ENCODE measurements at regions not wholly inside any gene's neighbourhood (a gene's known extent, or its start where the extent isn't known, plus 50 kb on each side); places are given as distances from the start of the nearest gene placed in this dataset.

GRCh38 chr5:57911438-57911837 lies 428.8 kb upstream of the ACTBL2 start:
- H2AFZ ChIP-seq: no peak overlapping the region
- no peaks in the 10 kb centered on the region for H3K9me2 ChIP-seq (replicated peaks; ENCODE audit: insufficient read depth)
- 69% methylated on average over 2 of the region's 2 CpGs for WGBS (ENCODE audit: low lambda C conversion rate, missing lambda C conversion rate)
- H3K4me3 ChIP-seq: no peak overlapping the region
- TF ChIP-seq EZH2phosphoT487 (IDR thresholded peaks at IDR 0.05; ENCODE audit: low read depth, severe bottlenecking, unreplicated experiment) (no peak), EZH2 (IDR thresholded peaks at IDR 0.05; ENCODE audit: borderline replicate concordance) (no peak), CTCF (IDR thresholded peaks at IDR 0.05; ENCODE audit: poor library complexity) (no peak)
- no peak for DNase-seq (ENCODE audit: low spot score)
- no peaks in the 10 kb centered on the region for H3K27me3 ChIP-seq
- no peaks in the 10 kb centered on the region for H3K36me3 ChIP-seq (replicated peaks; ENCODE audit: insufficient read depth, low read depth)
- H3K9me3 ChIP-seq (ENCODE audit: low read depth): no peaks in the 10 kb centered on the region
- no peak overlapping the region for H3K4me2 ChIP-seq
- H3K79me2 ChIP-seq: no peaks in the 10 kb centered on the region
- no peaks in the 10 kb centered on the region for H4K20me1 ChIP-seq (ENCODE audit: insufficient read depth, poor library complexity, severe bottlenecking)
- no peaks in the 10 kb centered on the region for H3K4me1 ChIP-seq (ENCODE audit: insufficient read depth)
- H3K27ac ChIP-seq: no peak overlapping the region

- Histone ChIP-seq H2AFZ (no peak overlapping the region), H4K20me1 (ENCODE audit: insufficient read depth, poor library complexity, severe bottlenecking) (no peaks in the 10 kb centered on the region)
- TF ChIP-seq EZH2phosphoT487 (IDR thresholded peaks at IDR 0.05; ENCODE audit: low read depth, severe bottlenecking, unreplicated experiment) (no peak), EZH2 (IDR thresholded peaks at IDR 0.05; ENCODE audit: borderline replicate concordance) (no peak), CTCF (IDR thresholded peaks at IDR 0.05; ENCODE audit: poor library complexity) (no peak)
These were observed 424.1 kb upstream of the ACTBL2 start for GRCh38 chr5:57906671-57907070.

GRCh38 chr5:57903458-57903857 lies 420.8 kb upstream of the ACTBL2 start:
- no peaks in the 10 kb centered on the region for H3K4me1 ChIP-seq (ENCODE audit: insufficient read depth)
- H3K4me2 ChIP-seq: no peak overlapping the region
- no peak overlapping the region for H2AFZ ChIP-seq
- no peak for DNase-seq (ENCODE audit: low spot score)
- no peaks in the 10 kb centered on the region for H3K79me2 ChIP-seq
- H4K20me1 ChIP-seq (ENCODE audit: insufficient read depth, poor library complexity, severe bottlenecking): no peaks in the 10 kb centered on the region
- H3K9me3 ChIP-seq (ENCODE audit: low read depth): no peaks in the 10 kb centered on the region
- no peak overlapping the region for H3K4me3 ChIP-seq
- H3K27me3 ChIP-seq: no peaks in the 10 kb centered on the region
- no peaks in the 10 kb centered on the region for H3K9me2 ChIP-seq (replicated peaks; ENCODE audit: insufficient read depth)
- TF ChIP-seq CTCF (IDR thresholded peaks at IDR 0.05; ENCODE audit: poor library complexity): no peak
- no peak for TF ChIP-seq EZH2phosphoT487 (IDR thresholded peaks at IDR 0.05; ENCODE audit: low read depth, severe bottlenecking, unreplicated experiment)
- no peak for TF ChIP-seq EZH2 (IDR thresholded peaks at IDR 0.05; ENCODE audit: borderline replicate concordance)
- no peaks in the 10 kb centered on the region for H3K36me3 ChIP-seq (replicated peaks; ENCODE audit: insufficient read depth, low read depth)
- H3K27ac ChIP-seq: no peak overlapping the region

More at GRCh38 chr5:57906671-57907070, 424.1 kb upstream of the ACTBL2 start:
- WGBS (ENCODE audit: low lambda C conversion rate, missing lambda C conversion rate): 93% methylated on average over 6 of the region's 6 CpGs
- no peaks in the 10 kb centered on the region for H3K4me1 ChIP-seq (ENCODE audit: insufficient read depth)
- no peak overlapping the region for H3K27ac ChIP-seq
- H3K79me2 ChIP-seq: no peaks in the 10 kb centered on the region
- H3K9me3 ChIP-seq (ENCODE audit: low read depth): no peaks in the 10 kb centered on the region
- no peak overlapping the region for H3K4me3 ChIP-seq
- no peak for DNase-seq (ENCODE audit: low spot score)
- H3K4me2 ChIP-seq: no peak overlapping the region
- H3K27me3 ChIP-seq: no peaks in the 10 kb centered on the region
- no peaks in the 10 kb centered on the region for H3K9me2 ChIP-seq (replicated peaks; ENCODE audit: insufficient read depth)
- H3K36me3 ChIP-seq (replicated peaks; ENCODE audit: insufficient read depth, low read depth): no peaks in the 10 kb centered on the region

GRCh38 chr5:57902095-57902494 lies 419.5 kb upstream of the ACTBL2 start:
- H3K9me3 ChIP-seq (ENCODE audit: low read depth): no peaks in the 10 kb centered on the region
- no peak overlapping the region for H3K27ac ChIP-seq
- no peak overlapping the region for H3K4me3 ChIP-seq
- H3K4me1 ChIP-seq (ENCODE audit: insufficient read depth): no peaks in the 10 kb centered on the region
- no peak overlapping the region for H3K4me2 ChIP-seq
- TF ChIP-seq EZH2 (IDR thresholded peaks at IDR 0.05; ENCODE audit: borderline replicate concordance) (no peak), EZH2phosphoT487 (IDR thresholded peaks at IDR 0.05; ENCODE audit: low read depth, severe bottlenecking, unreplicated experiment) (no peak), CTCF (IDR thresholded peaks at IDR 0.05; ENCODE audit: poor library complexity) (no peak)
- no peaks in the 10 kb centered on the region for H3K36me3 ChIP-seq (replicated peaks; ENCODE audit: insufficient read depth, low read depth)
- no peaks in the 10 kb centered on the region for H3K79me2 ChIP-seq
- H3K27me3 ChIP-seq: no peaks in the 10 kb centered on the region
- H3K9me2 ChIP-seq (replicated peaks; ENCODE audit: insufficient read depth): no peaks in the 10 kb centered on the region
- 59% methylated on average over 2 of the region's 2 CpGs for WGBS (ENCODE audit: low lambda C conversion rate, missing lambda C conversion rate)
- H4K20me1 ChIP-seq (ENCODE audit: insufficient read depth, poor library complexity, severe bottlenecking): no peaks in the 10 kb centered on the region
- no peak for DNase-seq (ENCODE audit: low spot score)
- H2AFZ ChIP-seq: no peak overlapping the region

Data from hepatocyte (in vitro differentiated cells).